Epithelial cell of esophagus (primary cell): ENCODE measurements at regions not wholly inside any gene's neighbourhood (a gene's known extent, or its start where the extent isn't known, plus 50 kb on each side); places are given as distances from the start of the nearest gene placed in this dataset.

Experiments used
- DNase-seq: peaks from one replicate; pipeline ENCODE4 v3.0.0; 2010; ENCODE audit warnings: low read depth
- H3K4me3 ChIP-seq: 2 replicates; pipeline ENCODE4 v1.5.1; 2011; ENCODE audit warnings: mild to moderate bottlenecking, low read length, control low read depth
- TF ChIP-seq, protein P1 (sequence below): IDR thresholded peaks from 2 replicates; pipeline ENCODE4 v1.5.1; 2011; ENCODE audit warnings: low read depth, mild to moderate bottlenecking, low read length, control low read depth, inconsistent platforms; ENCODE audit not compliant: insufficient read depth; ENCODE audit errors: missing control alignments

DNA sequence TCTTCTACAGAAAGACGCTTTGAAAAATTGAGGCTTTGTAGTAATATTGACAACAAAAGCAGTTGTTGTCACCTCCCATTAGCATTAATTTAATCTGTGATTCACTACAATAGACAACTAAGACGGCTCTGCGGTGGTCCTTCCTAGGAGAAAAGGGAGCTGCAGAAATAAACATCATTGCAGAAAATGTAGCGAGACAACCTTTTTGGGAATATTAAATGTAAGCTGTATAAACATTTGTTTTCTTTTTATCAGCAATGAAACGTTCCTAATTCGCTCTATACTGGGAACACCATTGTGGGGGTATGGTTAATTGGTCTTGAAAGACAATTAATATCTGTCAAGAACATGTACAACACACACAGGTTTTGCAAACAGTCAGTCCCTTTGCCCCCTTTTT lies 583.3 kb upstream of the TENM3 start:
- no peak overlapping the region for H3K4me3 ChIP-seq
- no peak for DNase-seq
- TF ChIP-seq, protein P1, sequence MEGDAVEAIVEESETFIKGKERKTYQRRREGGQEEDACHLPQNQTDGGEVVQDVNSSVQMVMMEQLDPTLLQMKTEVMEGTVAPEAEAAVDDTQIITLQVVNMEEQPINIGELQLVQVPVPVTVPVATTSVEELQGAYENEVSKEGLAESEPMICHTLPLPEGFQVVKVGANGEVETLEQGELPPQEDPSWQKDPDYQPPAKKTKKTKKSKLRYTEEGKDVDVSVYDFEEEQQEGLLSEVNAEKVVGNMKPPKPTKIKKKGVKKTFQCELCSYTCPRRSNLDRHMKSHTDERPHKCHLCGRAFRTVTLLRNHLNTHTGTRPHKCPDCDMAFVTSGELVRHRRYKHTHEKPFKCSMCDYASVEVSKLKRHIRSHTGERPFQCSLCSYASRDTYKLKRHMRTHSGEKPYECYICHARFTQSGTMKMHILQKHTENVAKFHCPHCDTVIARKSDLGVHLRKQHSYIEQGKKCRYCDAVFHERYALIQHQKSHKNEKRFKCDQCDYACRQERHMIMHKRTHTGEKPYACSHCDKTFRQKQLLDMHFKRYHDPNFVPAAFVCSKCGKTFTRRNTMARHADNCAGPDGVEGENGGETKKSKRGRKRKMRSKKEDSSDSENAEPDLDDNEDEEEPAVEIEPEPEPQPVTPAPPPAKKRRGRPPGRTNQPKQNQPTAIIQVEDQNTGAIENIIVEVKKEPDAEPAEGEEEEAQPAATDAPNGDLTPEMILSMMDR, result no peak

DNA sequence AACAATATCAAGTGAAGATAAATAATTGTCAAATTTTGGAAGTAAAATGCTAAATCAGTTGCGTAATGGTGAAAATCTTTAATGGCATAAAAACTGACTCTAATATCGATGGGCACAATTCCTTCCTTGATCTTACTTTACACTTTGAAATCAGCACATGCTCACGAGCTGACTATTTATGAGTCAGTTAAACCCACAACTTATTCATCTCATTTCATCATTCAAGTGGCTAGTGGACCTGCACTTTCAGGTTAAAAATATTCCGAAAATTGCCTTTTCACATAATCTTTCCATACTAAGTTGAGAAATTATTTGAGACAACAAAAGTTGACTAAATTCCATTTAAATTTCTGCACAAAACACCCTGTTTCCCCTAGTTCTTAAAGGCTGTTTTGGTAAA lies 582.1 kb upstream of the TENM3 start:
- TF ChIP-seq, protein P1, result no peak
- DNase-seq, result peak; percentile 74
- no peak overlapping the region for H3K4me3 ChIP-seq

- DNase-seq, result no peak
- TF ChIP-seq, protein P1, result no peak
Measured at GRCh38 chr4:181661923-181662322, 581.3 kb upstream of the TENM3 start.

DNA sequence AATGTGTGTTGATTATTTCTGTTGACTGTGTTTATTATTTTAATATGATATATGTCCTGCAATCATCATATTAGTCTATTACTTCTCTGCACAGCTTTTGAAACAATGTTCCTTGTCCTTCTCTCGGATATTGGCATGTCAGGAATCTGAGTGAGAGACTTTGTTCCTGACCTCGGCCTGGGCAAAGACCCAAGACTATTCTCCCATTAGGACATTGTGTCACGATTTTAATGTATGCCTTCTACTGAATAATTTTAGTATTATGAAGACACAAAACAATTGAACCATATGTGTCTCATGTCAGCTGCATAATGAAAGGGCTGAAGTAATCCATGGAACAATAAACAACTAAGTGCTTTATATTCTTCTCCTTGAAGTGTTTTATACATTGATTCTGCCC lies 580.8 kb upstream of the TENM3 start:
- H3K4me3 ChIP-seq, result no peak overlapping the region
- DNase-seq, result no peak

More at GRCh38 chr4:181661923-181662322, 581.3 kb upstream of the TENM3 start:
- H3K4me3 ChIP-seq, result no peak overlapping the region

DNA sequence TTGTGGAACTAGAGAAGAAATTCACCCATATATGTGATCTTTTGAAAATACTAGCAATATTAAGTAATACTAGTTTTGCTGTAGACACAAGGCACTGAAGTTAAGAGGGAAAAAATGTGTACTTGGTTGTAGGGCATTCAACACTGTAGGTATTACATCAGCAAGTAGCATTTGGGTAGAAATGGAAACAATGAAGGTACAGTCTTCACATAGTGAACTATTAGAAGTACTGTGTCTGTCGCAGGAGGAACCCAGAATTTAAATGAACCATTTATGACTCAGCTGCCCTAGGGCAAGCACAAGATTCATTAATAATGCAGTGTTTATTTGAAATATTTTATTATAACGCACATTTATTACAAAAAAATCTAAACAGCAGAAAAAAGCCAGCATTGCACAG lies 572.7 kb upstream of the TENM3 start:
- no peak overlapping the region for H3K4me3 ChIP-seq
- DNase-seq, result no peak
- TF ChIP-seq, protein P1, result no peak

More for the DNA sequence above, 580.8 kb upstream of the TENM3 start:
- TF ChIP-seq, protein P1, result no peak

DNA sequence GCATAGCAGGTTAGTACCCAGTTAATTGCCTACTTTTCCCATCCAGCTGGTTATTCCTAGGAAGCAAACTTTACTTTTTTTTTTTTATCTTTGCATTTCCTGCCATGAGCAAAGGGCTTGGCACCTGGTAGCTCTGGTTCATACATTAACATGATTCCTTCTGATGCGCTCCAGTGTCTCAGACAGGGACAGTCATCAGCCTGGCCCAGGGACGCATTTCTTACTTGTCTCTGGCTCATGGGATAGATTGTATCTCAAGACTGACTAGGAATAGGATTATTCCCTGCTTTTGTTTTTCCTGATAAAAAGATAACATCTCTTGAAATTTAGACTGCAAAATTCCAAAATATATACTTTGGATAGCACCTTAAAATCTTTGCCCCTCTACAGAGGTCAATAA lies 571.5 kb upstream of the TENM3 start:
- TF ChIP-seq, protein P1, result no peak
- peak; percentile 4 for DNase-seq
- H3K4me3 ChIP-seq, result no peak overlapping the region

GRCh38 chr4:181672751-181673150 lies 570.5 kb upstream of the TENM3 start:
- no peak for DNase-seq
- no peak overlapping the region for H3K4me3 ChIP-seq
- TF ChIP-seq, protein P1, result no peak
